Panc1 (cell line): ENCODE measurements at regions not wholly inside any gene's neighbourhood (a gene's known extent, or its start where the extent isn't known, plus 50 kb on each side); places are given as distances from the start of the nearest gene placed in this dataset.

Experiments used
- POLR2AphosphoS5 ChIP-seq: IDR thresholded peaks from 2 replicates; pipeline ENCODE4 v1.6.1; 2012; ENCODE audit warnings: mild to moderate bottlenecking, low read depth, low read length, moderate library complexity
- SIN3A ChIP-seq: IDR thresholded peaks from 2 replicates; pipeline ENCODE4 v1.6.1; 2012; ENCODE audit warnings: low read depth, mild to moderate bottlenecking, low read length, moderate library complexity, borderline replicate concordance; ENCODE audit not compliant: insufficient read depth
- TCF7L2 ChIP-seq: IDR thresholded peaks from 2 replicates; pipeline ENCODE4 v1.6.1; 2011; ENCODE audit warnings: mild to moderate bottlenecking, low read depth, low read length, inconsistent platforms
- TF ChIP-seq, protein P1 (sequence below): fragments of 450-650 bp; IDR thresholded peaks from 2 replicates; pipeline ENCODE4 v1.5.1; 2017; ENCODE audit warnings: mild to moderate bottlenecking
- TF ChIP-seq, protein P2 (sequence below), 2 experiments: IDR thresholded peaks; 2 replicates each; pipeline ENCODE4 v1.6.1; 2011 to 2012; ENCODE audit warnings: low read depth in 2 of 2, control low read depth in 1 of 2, low read length in 1 of 2, mild to moderate bottlenecking in 1 of 2, moderate library complexity in 1 of 2; ENCODE audit not compliant: insufficient read depth in 1 of 2

DNA sequence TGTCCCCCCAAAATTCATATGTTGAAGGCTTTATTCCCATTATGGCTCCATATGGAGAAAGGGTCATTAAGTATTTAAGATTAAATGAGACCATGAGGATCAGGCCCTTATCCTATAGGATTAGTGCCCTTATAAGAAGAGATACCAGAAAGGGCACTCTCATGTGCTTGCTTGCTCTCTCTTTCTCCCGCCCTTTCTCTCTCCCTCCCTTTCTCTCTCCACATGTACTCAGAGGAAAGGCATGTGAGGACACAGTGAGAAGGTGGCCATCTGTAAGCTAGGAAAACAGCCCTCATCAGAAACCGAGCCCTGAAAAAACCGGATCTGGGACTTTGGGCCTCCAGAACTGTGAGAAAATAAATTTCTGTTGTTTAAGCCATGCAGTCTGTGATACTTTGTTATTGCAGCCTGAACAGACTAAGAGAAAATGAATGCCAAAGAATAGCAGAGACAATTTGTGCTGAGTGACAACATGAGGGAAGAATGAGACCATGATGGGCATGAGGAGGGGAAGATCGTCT, 300.0 kb upstream of the SLC39A10 start:
- TF ChIP-seq TCF7L2 (no peak), POLR2AphosphoS5 (no peak), SIN3A (no peak)
- TF ChIP-seq, protein P1, sequence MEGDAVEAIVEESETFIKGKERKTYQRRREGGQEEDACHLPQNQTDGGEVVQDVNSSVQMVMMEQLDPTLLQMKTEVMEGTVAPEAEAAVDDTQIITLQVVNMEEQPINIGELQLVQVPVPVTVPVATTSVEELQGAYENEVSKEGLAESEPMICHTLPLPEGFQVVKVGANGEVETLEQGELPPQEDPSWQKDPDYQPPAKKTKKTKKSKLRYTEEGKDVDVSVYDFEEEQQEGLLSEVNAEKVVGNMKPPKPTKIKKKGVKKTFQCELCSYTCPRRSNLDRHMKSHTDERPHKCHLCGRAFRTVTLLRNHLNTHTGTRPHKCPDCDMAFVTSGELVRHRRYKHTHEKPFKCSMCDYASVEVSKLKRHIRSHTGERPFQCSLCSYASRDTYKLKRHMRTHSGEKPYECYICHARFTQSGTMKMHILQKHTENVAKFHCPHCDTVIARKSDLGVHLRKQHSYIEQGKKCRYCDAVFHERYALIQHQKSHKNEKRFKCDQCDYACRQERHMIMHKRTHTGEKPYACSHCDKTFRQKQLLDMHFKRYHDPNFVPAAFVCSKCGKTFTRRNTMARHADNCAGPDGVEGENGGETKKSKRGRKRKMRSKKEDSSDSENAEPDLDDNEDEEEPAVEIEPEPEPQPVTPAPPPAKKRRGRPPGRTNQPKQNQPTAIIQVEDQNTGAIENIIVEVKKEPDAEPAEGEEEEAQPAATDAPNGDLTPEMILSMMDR = no peak
- TF ChIP-seq, protein P2, sequence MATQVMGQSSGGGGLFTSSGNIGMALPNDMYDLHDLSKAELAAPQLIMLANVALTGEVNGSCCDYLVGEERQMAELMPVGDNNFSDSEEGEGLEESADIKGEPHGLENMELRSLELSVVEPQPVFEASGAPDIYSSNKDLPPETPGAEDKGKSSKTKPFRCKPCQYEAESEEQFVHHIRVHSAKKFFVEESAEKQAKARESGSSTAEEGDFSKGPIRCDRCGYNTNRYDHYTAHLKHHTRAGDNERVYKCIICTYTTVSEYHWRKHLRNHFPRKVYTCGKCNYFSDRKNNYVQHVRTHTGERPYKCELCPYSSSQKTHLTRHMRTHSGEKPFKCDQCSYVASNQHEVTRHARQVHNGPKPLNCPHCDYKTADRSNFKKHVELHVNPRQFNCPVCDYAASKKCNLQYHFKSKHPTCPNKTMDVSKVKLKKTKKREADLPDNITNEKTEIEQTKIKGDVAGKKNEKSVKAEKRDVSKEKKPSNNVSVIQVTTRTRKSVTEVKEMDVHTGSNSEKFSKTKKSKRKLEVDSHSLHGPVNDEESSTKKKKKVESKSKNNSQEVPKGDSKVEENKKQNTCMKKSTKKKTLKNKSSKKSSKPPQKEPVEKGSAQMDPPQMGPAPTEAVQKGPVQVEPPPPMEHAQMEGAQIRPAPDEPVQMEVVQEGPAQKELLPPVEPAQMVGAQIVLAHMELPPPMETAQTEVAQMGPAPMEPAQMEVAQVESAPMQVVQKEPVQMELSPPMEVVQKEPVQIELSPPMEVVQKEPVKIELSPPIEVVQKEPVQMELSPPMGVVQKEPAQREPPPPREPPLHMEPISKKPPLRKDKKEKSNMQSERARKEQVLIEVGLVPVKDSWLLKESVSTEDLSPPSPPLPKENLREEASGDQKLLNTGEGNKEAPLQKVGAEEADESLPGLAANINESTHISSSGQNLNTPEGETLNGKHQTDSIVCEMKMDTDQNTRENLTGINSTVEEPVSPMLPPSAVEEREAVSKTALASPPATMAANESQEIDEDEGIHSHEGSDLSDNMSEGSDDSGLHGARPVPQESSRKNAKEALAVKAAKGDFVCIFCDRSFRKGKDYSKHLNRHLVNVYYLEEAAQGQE (IDR thresholded peaks at IDR 0.05; ENCODE audit: insufficient read depth in 1 of 2, low read depth in 2 of 2, low read length in 1 of 2) = no peak
